GM10248 (cell line): ENCODE measurements at regions not wholly inside any gene's neighbourhood (a gene's known extent, or its start where the extent isn't known, plus 50 kb on each side); places are given as distances from the start of the nearest gene placed in this dataset.

Experiments used
- CTCF ChIA-PET: fragments of 300-600 bp; sonication (Branson Sonifier 250); formaldehyde crosslinking; extraction: SDS; loops from one replicate; lab custom pipeline; 2021; ENCODE audit warnings: antibody characterized with exemption; lab: Yijun Ruan, JAX
- POLR2A ChIA-PET: fragments of 350-650 bp; sonication (Branson Sonifier 250); formaldehyde crosslinking; extraction: SDS; loops from one replicate; lab custom pipeline; 2020; ENCODE audit warnings: antibody characterized with exemption; lab: Yijun Ruan, JAX
- DNase-seq: peaks from one replicate; pipeline ENCODE4 v3.0.0; 2012; ENCODE audit errors: extremely low spot score
- TF ChIP-seq, protein P1 (sequence below): IDR thresholded peaks from 2 replicates; pipeline ENCODE4 v1.5.1; 2012; ENCODE audit warnings: mild to moderate bottlenecking, low read depth; ENCODE audit errors: extremely low read depth, missing control alignments, control extremely low read depth

DNA sequence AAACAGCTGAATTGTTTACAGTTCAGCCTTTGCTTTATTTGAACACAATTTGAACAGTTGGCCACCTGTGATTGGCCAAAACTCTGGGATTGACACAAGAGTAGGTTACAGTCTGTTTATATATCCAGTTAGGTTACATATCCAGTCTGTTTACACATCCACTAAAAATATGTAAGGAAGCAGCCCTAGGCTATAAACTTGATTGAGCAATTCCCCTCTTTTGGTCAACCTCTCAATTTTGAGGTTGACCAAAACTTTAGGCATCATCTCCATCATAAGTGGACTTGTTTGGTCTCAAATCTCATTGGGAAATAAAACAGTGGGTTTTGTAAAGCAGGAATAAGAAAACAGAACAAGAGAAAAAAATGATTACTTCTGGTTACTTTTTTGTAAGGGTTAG lies 190.8 kb downstream of the SPATA18 start:
- no peak for DNase-seq
- ChIA-PET POLR2A (no interaction called here), CTCF (no interaction called here)
- TF ChIP-seq, protein P1, sequence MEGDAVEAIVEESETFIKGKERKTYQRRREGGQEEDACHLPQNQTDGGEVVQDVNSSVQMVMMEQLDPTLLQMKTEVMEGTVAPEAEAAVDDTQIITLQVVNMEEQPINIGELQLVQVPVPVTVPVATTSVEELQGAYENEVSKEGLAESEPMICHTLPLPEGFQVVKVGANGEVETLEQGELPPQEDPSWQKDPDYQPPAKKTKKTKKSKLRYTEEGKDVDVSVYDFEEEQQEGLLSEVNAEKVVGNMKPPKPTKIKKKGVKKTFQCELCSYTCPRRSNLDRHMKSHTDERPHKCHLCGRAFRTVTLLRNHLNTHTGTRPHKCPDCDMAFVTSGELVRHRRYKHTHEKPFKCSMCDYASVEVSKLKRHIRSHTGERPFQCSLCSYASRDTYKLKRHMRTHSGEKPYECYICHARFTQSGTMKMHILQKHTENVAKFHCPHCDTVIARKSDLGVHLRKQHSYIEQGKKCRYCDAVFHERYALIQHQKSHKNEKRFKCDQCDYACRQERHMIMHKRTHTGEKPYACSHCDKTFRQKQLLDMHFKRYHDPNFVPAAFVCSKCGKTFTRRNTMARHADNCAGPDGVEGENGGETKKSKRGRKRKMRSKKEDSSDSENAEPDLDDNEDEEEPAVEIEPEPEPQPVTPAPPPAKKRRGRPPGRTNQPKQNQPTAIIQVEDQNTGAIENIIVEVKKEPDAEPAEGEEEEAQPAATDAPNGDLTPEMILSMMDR: no peak

DNA sequence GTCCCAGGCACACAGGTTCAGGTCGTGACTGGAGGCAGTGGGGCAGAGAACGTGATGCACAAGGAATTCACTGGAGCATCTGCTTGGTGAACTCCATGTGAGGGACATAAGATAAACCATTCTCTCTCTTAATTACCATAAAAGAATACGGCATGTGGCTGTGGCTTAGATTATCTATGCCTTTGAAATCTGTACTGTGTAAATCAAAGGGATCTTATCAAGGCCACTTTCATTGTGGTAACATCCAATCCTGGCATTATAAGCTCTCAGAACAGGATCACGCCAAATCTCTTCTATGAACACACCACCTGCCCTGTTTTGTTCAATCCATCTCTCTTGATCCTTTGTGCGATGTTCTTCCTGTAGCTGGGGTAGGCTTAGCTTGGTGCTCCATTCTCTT lies 192.3 kb downstream of the SPATA18 start:
- ChIA-PET CTCF (interaction anchor here (1.2 kb wide), 1 partner anchor 9 kb away, joined by 3 read pairs; no protein-coding TSS in a partner anchor), POLR2A (no interaction called here)

DNA sequence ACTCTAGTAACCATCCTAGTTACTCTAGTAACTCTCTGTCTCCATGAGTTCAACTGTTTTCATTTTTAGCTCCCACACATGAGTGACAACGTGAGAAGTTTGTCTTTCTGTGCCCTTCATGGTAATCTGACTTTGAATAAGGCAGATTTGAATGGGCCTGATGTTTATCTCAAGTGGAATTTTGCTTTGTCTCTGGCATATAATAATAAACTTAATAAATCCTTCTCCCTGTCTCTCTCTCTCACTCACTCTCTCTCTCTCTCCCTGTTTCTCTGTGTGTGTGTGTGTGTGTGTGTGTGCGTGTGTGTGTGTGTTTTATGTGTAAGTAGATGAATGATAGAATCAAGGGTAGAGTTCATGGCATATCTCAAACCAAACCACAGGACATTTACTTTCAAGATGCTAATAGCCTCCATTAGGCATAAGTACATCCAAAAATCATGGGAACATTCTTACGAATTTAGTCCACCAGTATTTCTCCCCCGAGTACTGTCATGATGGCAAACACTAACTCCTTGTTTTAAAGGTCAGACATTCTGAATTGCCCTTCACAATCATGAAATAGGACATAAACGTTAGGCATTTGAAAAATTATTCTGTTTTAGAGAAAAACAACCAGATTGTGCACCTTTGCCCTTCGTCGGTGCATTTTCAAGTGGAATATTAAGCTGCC lies 193.1 kb downstream of the SPATA18 start:
- POLR2A ChIA-PET: no interaction called here
- no peak for DNase-seq
- CTCF ChIA-PET: interaction anchor here (1.2 kb wide), 1 partner anchor 8 kb away, joined by 3 read pairs; no protein-coding TSS in a partner anchor
- TF ChIP-seq, protein P1: no peak

More for the DNA sequence above, 192.3 kb downstream of the SPATA18 start:
- TF ChIP-seq, protein P1: no peak
- no peak for DNase-seq

DNA sequence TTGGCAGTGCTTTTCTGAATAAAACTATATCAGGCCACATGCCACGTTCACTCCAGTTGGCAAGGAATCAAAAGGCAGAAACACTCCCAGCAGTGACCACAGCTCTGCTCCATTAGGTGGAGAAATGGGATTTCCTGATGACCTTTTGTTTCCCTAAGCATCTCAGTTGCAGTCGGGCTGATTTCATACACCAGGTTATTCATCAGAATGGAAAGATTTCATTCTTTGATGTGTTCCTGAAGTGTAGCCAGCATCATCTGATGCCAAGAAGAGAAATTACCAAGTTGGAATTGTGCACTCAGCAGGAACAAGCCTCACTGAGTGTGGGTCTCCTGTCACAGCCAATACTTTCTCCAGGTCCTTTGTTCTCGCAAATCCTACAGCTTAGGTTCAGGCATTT lies 193.7 kb downstream of the SPATA18 start:
- TF ChIP-seq, protein P1: no peak
- CTCF ChIA-PET: no interaction called here
- POLR2A ChIA-PET: no interaction called here
- no peak for DNase-seq

DNA sequence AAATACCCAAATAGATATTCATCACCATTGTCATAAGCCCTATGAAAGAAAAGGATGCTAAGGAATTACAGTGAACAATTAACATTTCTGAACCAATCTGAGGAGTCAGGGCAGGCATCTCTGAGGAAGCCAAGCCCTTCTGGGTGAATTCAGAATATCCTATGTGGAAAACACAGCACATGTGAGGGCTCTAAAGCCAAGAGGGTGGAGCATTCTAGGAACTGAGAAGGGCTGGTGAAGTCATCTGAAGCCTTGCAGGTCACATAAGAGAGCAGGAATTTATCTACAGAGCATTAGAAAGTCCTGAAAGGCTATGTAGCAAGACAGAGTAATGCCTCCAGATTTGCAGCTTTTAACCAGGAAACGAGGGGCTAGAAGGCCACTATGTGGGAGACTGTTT lies 195.7 kb downstream of the SPATA18 start:
- no peak for DNase-seq
- ChIA-PET POLR2A (no interaction called here), CTCF (no interaction called here)
- TF ChIP-seq, protein P1: no peak

DNA sequence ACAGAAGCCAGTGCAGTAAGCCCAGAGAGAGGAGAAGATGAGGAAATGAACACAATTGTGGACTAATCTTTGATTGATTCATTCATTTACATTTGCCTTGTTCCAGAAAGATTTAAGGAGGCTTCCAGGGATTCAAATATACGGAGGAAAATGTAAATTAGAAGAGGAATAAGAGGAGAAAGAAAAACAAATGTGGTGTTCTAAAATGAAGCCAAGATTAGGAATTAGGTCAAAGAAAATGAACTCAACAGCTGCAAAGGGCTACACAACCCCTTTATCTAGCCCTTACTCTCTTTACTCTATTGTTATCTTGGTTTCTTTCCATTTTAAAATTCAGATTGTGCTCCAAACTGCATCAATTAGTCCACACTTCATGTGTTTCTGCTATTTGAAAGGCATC lies 196.8 kb downstream of the SPATA18 start:
- POLR2A ChIA-PET: no interaction called here
- TF ChIP-seq, protein P1: no peak
- no peak for DNase-seq
- CTCF ChIA-PET: interaction anchor here (1.1 kb wide), 1 partner anchor 10 kb away, joined by 3 read pairs; no protein-coding TSS in a partner anchor
